RWPE2 (cell line): ENCODE measurements at regions not wholly inside any gene's neighbourhood (a gene's known extent, or its start where the extent isn't known, plus 50 kb on each side); places are given as distances from the start of the nearest gene placed in this dataset.

ENCODE experiments used
- ATAC-seq: fragments of 200-7000 bp; cut with Tn5 transposase; 3 replicates; pipeline ENCODE4 v1.9.1; 2021; ENCODE audit warnings: low read depth
- DNase-seq: peaks from one replicate; pipeline ENCODE4 v3.0.0-alpha.2; 2020; ENCODE audit warnings: low spot score
- H3K27ac ChIP-seq: fragments of 450-650 bp; 2 replicates; pipeline ENCODE4 v1.5.1; 2017; ENCODE audit warnings: mild to moderate bottlenecking; ENCODE audit not compliant: poor library complexity, severe bottlenecking
- H3K27me3 ChIP-seq: fragments of 250-450 bp; sonication (Bioruptor Pico); 2 replicates; pipeline ENCODE4 v1.5.1; 2021; ENCODE audit warnings: mild to moderate bottlenecking, moderate library complexity; ENCODE audit not compliant: insufficient read depth, poor library complexity, severe bottlenecking
- H3K36me3 ChIP-seq: fragments of 250-450 bp; sonication (Bioruptor Pico); 2 replicates; pipeline ENCODE4 v1.5.1; 2020; ENCODE audit warnings: low read depth, mild to moderate bottlenecking, moderate library complexity
- H3K4me1 ChIP-seq: fragments of 250-450 bp; sonication (Bioruptor Pico); 2 replicates; pipeline ENCODE4 v1.5.1; 2021; ENCODE audit warnings: mild to moderate bottlenecking, moderate library complexity; ENCODE audit not compliant: insufficient read depth, poor library complexity, severe bottlenecking
- H3K4me3 ChIP-seq: fragments of 250-450 bp; sonication (Bioruptor Pico); 2 replicates; pipeline ENCODE4 v1.5.1; 2021; ENCODE audit warnings: mild to moderate bottlenecking, moderate library complexity; ENCODE audit not compliant: severe bottlenecking
- H3K9me3 ChIP-seq: fragments of 250-450 bp; sonication (Bioruptor Pico); 2 replicates; pipeline ENCODE4 v1.5.1; 2021; ENCODE audit warnings: mild to moderate bottlenecking, moderate library complexity; ENCODE audit not compliant: severe bottlenecking
- CTCF ChIP-seq: fragments of 450-650 bp; IDR thresholded peaks from one replicate; pipeline ENCODE4 v1.5.1; 2017; ENCODE audit warnings: mild to moderate bottlenecking, moderate library complexity; ENCODE audit not compliant: poor library complexity, severe bottlenecking

DNA sequence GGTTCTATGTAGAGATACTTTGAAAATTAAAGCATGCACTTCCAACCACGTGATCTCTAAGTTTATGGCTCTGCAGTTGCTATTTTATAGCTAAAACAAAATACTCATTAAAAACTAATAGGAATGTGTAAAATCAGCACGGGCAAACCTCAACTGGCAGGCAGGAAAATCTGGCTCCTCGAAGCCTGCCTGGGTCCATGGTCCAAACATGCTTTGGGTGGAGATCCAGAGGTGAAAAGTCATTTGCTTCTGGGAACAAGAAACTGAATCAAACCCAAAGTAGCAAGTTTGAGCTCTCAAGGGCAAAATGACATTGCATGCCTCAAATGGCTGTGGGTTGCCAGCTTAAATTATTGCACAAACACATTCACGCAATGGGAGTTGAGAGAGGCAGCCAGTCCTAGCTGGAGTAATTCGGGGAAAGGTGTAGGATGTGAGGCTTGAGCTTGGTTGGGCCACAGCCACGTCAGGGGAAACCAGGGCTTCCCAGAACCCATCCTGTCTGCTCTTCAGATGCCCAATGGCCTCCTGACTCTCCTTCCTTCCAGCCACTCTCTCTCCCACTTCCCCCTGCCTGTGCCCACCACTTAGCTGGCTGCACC, 75.2 kb upstream of the LCLAT1 start:
- TF ChIP-seq CTCF = no peak
- Histone ChIP-seq H3K9me3 (no peaks in the 10 kb centered on the region), H3K27ac (no peak overlapping the region), H3K27me3 (no peaks in the 10 kb centered on the region), H3K4me1 (no peaks in the 10 kb centered on the region), H3K36me3 (no peaks in the 10 kb centered on the region), H3K4me3 (no peak overlapping the region)
- DNase-seq (no peak), ATAC-seq (no peak)

GRCh38 chr2:30372826-30373225, 74.2 kb upstream of the LCLAT1 start:
- no peaks in the 10 kb centered on the region for H3K27me3 ChIP-seq
- H3K27ac ChIP-seq = no peak overlapping the region
- no peaks in the 10 kb centered on the region for H3K4me1 ChIP-seq
- no peak for TF ChIP-seq CTCF
- H3K4me3 ChIP-seq = no peak overlapping the region
- no peaks in the 10 kb centered on the region for H3K36me3 ChIP-seq
- no peaks in the 10 kb centered on the region for H3K9me3 ChIP-seq
- no peak for ATAC-seq
- no peak for DNase-seq

DNA sequence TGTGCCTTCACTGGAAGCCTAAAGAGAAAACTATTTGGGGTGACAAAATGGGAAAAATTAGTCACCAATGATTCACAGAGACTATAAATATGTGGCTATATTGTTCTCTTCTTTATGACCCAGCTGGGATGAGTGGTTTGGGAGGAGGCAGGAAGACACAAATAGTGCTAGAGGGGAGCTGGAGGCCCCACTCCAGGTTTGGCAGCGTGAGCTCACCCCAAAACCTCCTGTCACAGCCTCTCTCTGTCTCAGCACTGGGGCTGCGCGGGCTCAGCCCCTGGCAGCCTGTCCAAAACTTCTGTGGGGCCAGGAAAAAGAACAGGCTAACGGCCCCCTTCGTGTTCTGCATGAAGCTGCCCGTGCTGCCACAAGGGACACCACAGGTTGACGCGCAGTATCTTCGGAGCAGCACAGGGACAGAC, 73.2 kb upstream of the LCLAT1 start:
- TF ChIP-seq CTCF = no peak
- H3K36me3 ChIP-seq = no peaks in the 10 kb centered on the region
- no peak overlapping the region for H3K4me3 ChIP-seq
- no peaks in the 10 kb centered on the region for H3K4me1 ChIP-seq
- no peaks in the 10 kb centered on the region for H3K9me3 ChIP-seq
- H3K27ac ChIP-seq = no peak overlapping the region
- DNase-seq (no peak), ATAC-seq (peak; percentile 54; the same call in 2 of the 3 replicates)
- no peaks in the 10 kb centered on the region for H3K27me3 ChIP-seq

GRCh38 chr2:30374380-30374779, 72.7 kb upstream of the LCLAT1 start:
- H3K4me1 ChIP-seq = no peaks in the 10 kb centered on the region
- DNase-seq = no peak
- H3K27ac ChIP-seq = no peak overlapping the region
- no peaks in the 10 kb centered on the region for H3K36me3 ChIP-seq
- no peak overlapping the region for H3K4me3 ChIP-seq
- no peaks in the 10 kb centered on the region for H3K9me3 ChIP-seq
- no peak for ATAC-seq
- no peak for TF ChIP-seq CTCF
- H3K27me3 ChIP-seq = no peaks in the 10 kb centered on the region

- DNase-seq (no peak), ATAC-seq (no peak)
- Histone ChIP-seq H3K4me3 (no peak overlapping the region), H3K27ac (no peak overlapping the region), H3K4me1 (no peaks in the 10 kb centered on the region), H3K27me3 (no peaks in the 10 kb centered on the region), H3K36me3 (no peaks in the 10 kb centered on the region), H3K9me3 (no peaks in the 10 kb centered on the region)
- no peak for TF ChIP-seq CTCF
Measured at GRCh38 chr2:30375915-30376314, 71.1 kb upstream of the LCLAT1 start.
